Stimulated activated CD4-positive, alpha-beta T cell treated with anti-CD3 and anti-CD28 coated beads, Interleukin-12 subunit alpha, Interleukin-12 subunit beta, amount 100 ng/mL, for 48 hours (primary cell): ENCODE measurements at regions not wholly inside any gene's neighbourhood (a gene's known extent, or its start where the extent isn't known, plus 50 kb on each side); places are given as distances from the start of the nearest gene placed in this dataset.
"Not testable (repeated sequence)": the region's sequence is repeated elsewhere in the genome, so short reads cannot be mapped to it uniquely, and the experiment has no call there.

Experiments used
- DNase-seq, 3 donors: peaks; one replicate each; pipeline ENCODE4 v3.0.0-alpha.2; 2020; ENCODE audit warnings: low read depth in 2 of 3, low spot score in 1 of 3

- DNase-seq: no peak
Measured at GRCh38 chr3:110579840-110580550, 491.6 kb upstream of the NECTIN3 start.

DNA sequence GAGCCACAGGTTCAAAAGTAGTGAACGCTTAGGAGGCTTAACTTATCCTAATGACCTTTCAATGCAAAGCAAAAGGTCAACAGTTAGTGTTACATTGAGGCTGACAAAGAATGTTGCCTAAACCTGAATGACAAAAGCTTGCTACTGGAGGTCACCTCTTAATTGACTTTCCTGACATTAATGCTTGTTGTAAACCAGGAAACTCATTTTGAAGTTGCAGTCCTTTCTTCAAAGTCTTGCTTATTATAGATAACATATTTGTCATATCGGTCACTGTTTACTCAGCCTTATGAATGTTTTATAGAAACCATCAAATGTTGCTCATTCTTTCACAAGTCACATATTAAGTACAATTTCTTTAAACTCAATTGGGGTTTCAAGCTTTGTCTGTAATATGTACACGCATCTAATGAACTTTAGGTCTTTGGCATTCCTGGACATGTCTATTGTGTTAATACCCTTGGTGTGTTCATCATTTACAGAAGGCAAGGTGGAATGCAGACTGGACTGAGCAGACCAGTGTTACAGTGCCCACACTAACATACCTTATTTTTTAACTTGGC, 488.2 kb upstream of the NECTIN3 start:
- no peak for DNase-seq

DNA sequence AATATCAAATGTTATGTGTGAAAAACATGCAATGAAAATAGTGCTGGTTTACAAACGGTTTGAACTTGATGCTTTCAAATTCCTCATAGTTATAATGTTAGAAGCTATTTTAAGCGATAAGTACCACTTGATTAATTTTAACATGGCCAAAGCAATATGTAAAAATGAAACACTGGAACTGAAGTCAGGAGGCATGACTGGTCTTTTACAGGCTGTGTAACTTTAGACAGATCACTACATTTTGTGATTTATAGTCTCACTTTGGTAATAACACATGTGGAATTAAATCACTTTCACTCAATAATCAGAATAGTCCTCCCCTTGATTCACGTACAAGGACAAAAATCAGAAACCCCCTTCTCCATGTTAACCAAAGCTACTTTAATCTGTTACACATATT, 482.7 kb upstream of the NECTIN3 start:
- no peak for DNase-seq

DNA sequence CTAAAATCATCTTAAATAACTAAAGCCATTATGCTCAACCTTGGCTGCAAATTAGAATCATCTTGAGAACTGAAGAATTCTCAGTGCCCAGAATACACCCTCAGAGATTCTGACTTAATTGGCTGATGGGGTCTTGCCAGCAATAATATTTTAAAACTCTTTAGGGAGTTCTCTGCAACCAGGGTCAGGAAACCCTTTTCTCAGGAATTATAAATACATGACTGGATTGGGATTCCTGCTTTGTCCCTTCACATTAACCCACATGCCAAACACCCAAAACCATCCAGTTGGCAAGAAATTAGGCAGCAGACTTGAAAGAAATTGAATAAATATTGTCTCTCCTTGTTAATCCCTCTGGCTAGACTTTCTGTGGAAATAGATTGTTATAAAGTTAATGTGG, 482.3 kb upstream of the NECTIN3 start:
- no peak for DNase-seq

- DNase-seq: no peak
Measured at GRCh38 chr3:110593749-110594148, 477.9 kb upstream of the NECTIN3 start.

DNA sequence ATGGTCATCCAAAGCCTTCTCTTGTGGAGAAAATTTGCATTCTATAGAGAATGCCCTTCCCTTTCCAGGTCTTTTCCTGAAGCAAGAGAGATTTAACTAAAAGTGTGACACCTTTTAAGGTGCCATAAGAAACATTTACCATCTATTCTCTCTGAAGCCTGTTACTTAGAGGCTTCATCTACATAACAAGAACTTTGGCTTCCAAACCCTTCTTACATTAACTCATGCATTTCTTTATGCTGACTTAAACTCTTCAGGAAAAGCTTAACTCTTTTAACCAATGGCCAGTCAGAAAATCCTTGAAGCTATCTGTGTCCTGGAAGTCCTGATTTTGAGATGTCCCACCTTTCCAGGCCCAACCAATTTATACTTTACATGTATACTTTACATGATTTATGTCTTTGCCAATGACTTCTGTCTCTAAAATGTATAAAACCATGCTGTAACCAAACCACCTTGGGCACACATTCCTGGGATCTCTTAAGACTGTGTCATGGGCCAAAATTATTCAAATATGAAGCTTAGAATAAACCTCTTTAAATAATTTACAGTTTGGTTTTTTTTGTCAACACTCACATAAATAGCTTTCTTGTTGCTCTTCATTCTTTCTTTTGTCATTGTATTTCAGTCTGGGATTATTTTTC, 472.6 kb upstream of the NECTIN3 start:
- no peak for DNase-seq

DNA sequence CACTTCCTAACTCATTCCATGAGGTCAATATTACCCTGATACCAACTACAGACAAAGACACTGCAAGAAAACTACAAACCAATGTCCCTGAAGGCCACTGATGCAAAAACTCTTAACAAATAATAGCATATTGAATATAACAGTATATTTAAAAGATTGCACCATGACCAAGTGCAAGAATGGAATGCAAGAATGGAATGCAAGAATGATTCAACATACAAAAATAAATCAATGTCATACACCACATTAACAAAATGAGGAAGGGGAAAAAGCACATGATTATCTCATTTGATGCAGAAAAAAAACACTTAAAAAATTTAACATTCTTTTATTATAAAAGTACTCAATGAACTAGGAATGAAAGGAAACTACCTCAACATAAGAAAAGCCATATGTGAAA, 463.1 kb upstream of the NECTIN3 start:
- DNase-seq: no peak

- DNase-seq: no peak
Measured at GRCh38 chr3:110612045-110612444, 459.6 kb upstream of the NECTIN3 start.

GRCh38 chr3:110614186-110614585, 457.4 kb upstream of the NECTIN3 start:
- no peak for DNase-seq

DNA sequence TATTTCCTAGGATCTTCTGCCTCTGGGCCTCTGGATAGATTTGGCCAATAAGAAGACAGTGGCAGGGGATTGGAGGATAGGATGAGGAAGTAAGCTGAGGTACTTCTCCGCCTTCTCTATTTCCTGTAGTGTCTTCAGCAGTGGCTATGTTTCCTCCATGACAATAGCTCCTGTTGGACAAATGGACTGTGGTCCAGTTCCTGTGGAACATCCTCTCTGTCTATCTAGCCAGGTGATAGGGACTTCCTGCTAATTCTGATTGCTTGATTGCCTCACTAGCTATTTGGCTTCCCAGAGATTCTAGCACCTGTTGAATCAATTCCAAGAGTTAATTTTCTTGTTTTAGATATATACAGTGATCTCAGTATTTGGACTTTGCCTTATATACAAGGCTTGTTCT, 456.2 kb upstream of the NECTIN3 start:
- no peak for DNase-seq

DNA sequence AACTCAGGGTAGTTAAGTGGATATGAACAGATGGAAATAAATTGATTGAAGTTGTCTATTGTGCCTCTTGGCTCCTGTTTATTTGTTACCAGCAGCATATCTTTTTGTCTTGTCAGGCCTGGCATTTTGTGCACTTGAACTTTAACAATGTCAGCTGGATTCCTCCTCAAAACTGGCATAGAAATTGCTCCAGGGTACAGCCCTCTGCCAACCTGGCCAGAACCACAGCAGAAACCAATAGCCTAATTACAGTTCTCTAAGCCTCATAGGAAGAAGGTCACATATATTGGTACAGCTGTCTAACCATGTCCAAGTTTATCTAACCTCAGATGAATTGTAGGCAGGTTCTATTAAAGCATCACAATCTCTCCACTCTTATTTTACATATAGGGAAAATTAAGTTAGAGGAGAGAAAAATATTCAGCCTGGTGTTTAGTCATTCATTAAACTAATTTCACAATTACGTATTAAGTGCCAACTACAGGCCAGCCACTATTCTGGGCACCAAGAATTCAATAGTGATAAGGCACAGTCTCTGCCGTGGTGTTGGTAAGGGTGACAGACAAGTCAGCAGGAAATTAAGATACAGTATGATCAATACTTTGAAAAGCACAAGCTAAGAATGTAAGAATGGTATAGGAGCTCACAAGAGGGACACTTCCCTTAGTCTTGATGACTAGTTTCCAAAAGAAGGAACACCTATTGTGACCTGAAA, 452.9 kb upstream of the NECTIN3 start:
- no peak for DNase-seq

- no peak for DNase-seq
Measured at GRCh38 chr3:110620118-110620517, 451.5 kb upstream of the NECTIN3 start.

DNA sequence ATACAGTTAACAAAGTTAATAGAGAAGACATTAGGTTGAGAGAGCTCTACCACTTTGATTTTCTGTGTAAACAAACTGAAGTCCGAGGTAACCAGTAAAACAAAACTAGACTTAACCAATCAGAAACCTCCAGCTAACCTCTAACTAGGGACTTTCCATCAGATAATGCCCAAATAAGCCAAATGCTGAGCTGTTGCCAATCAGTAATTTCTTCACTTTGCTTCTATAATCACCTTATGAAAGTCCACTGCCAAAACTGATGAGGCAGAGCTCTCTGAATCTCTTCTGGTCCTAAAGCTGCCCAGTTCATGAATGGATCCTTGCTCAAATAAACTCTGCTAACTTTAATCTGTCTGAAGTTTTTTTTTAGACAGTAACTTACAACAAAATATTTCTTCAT, 448.0 kb upstream of the NECTIN3 start:
- DNase-seq: no peak

DNA sequence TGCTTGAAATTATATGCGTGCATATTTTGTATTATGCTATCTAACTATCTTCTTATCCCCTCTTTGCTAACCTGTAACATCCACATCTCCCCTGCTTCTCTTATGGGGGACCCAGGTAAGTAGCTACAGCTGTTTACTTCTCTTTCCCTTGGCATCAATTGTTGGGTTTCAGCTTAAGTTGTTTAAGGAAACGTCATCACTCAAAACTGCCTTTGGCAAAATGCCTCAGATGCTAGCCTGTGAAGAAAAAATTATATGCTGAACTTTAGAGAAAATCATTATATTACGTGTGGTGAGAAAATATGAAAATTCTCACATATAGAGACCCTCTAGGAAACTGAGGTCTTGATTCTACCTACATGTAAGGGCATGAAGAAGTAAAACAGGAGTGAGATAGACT, 447.0 kb upstream of the NECTIN3 start:
- DNase-seq: no peak

DNA sequence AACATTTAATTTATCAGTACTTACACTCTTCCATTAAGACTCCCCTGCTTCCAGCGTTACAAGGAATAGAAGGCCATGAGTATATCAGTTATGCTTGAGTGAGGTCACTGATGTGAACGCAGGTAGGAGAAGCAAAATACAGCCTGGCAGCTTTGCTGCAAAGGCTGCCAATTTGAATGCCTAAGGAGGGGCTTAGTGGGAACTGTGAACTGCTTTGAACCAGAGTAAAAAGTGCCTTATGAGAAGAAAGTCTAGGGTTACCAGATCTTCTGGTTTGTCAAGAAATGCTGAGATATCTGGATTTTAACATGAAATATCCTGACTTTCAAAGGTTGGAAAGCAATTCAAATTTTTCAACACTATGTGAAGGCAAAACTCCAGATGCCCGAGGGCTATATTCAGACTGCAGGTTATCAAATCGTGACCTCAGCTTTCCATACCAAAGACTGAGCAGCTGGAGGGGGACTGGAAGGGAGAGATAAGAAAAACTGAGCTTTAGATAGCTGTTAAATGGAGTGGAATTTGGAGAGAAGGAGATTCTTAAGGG, 446.3 kb upstream of the NECTIN3 start:
- DNase-seq: no peak

DNA sequence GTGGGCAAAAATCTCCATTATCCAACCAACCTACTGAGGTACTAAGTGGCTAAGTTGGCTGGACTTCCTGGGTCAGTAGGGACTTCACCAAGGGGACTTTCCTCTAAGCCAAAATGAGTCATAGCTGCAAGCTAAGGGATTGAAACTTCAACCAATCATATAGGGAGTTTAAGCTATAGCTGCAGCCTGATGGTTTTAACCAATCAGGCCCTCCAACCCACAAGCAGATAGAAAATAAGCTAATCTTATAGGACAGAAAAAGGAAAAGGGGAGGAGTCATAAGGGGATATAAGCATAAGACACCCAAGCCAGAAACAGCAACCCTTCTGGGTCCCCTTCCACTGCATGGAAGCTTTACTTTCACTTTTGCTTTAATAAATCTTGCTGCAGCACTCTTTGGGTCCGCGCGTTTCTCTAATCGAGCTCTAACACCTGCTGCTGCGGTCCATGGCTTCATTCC, 444.9 kb upstream of the NECTIN3 start:
- DNase-seq: not testable (repeated sequence)

DNA sequence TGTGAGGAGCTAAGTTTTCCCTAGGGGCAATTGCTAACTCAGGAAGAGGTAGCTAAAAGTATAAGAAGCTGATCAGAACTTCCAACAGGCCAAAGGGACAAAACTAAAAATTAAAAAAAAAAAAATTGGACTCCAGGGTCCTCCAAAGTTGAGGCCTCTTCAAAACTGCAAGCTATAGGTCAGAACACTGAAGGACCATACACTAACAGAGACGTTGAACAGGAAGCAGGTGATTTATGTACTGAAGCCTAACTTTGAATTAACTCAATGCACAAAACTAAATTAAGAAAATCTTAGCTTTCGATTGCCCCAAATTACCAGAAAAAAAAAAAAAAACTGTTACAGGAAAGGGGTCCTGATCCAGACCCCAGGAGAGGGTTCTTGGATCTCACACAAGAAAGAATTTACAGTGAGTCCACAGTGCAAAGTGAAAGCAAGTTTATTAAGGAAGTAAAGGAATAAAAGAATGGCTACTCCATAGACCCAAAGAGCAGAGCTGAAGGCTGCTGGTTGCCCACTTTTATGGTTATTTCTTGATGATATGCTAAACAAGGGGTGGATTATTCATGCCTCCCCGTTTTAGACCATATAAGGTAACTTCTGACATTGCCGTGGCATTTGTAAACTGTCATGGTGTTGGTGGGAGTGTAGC, 442.8 kb upstream of the NECTIN3 start:
- DNase-seq: no peak

DNA sequence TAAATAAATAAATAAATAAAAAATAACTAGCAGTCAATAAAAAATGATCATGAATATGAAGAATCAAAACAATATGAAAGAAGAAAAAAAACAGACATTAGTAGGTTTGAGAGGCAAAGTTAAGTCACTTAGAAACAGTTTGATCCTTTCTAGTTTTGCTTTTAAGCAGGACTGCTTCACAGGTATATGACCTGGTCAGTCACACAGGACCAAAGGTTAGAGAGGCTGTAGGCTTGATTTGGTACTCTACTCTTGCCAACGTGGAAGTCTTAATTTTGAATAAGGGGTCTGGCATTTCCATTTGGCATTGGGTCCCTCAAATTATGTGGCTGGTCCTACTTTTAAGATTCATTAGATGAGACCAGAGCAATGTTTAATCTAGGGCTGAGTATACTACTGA, 441.7 kb upstream of the NECTIN3 start:
- no peak for DNase-seq

GRCh38 chr3:110644203-110644602, 427.4 kb upstream of the NECTIN3 start:
- no peak for DNase-seq

DNA sequence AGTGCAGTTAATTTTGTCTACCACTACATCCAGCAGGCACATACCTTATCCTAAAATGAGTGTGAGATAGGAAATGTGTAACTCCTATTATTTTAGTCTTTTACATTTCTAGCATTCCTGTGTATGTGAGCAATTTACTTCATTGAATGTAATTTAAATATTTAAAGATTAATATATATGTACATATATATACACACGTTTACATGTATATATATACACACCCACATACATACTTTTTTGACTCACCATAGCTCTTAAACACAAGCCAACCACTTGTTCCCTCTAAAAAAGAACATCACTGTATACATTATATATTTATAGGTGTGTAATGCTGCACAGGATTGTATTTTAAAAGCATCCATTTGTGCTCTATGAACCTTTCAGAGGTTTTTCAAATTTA, 425.6 kb upstream of the NECTIN3 start:
- DNase-seq: no peak

GRCh38 chr3:110646496-110646895, 425.1 kb upstream of the NECTIN3 start:
- no peak for DNase-seq
